NCI-H187 (cell line): ENCODE measurements at regions not wholly inside any gene's neighbourhood (a gene's known extent, or its start where the extent isn't known, plus 50 kb on each side); places are given as distances from the start of the nearest gene placed in this dataset.
"Not testable (repeated sequence)": the region's sequence is repeated elsewhere in the genome, so short reads cannot be mapped to it uniquely, and the experiment has no call there.

ENCODE experiments used
- DNase-seq, 2 experiments: peaks; one replicate each; lab custom pipeline; 2025; lab: John Stamatoyannopoulos, UW

DNA sequence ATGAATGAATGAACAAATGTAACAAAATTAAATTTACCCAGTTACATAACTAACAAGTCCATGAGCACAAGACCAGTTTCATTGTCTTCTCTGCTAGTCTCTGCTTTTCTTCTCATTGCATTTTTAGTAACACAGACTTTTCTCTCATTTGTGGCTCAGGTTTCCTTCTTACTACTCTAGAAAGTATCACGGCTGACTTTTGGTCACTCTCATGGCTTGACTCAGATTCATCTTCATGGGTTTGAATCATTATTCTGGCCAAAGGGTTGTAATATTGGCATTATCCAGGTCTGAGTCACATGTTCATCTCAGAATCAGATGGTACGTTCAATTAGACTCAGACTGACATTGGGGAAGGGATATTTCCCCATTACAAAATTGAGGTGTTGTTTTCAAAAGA is 121.5 kb upstream of the SATB1 start:
- DNase-seq = no peak

GRCh38 chr3:18544146-18544545 is 119.0 kb upstream of the SATB1 start:
- DNase-seq = no peak

DNA sequence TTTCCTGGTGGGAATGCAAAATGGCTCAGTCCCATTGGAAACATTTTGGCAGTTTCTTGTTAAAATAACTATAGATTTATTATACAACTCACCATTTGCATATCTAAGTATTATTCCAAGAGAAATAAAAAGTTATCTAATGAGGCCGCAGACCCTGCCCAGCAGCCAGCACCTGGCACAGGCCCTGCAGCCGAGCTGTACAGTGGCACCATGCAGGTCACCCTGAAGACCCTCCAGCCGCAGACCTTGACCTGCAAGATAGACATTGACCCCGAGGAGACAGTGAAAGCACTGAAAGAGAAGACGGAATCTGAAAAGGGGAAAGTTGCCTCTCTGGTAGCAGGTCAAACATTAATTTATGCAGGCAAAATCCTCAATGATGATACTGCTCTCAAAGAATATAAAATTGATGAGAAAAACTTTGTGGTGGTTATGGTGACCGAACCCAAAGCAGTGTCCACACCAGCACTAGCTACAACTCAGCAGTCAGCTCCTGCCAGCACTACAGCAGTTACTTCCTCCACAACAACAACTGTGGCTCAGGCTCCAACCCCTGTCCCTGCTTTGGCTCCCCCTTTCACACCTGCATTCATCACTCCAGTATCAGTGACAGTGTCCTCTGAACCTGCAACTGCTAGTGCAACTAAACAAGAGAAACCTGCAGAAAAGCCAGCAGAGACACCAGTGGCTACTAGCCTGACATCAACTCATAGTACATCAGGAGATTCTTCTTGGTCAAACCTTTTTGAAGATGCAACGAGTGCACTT is 113.5 kb upstream of the SATB1 start:
- DNase-seq = no peak

GRCh38 chr3:18533039-18533438 is 107.9 kb upstream of the SATB1 start:
- DNase-seq = no peak

GRCh38 chr3:18531662-18532061 is 106.5 kb upstream of the SATB1 start:
- DNase-seq = no peak

- no peak for DNase-seq
Measured at GRCh38 chr3:18529631-18530030, 104.5 kb upstream of the SATB1 start.

GRCh38 chr3:18527691-18528090 is 102.6 kb upstream of the SATB1 start:
- DNase-seq = no peak

GRCh38 chr3:18526667-18527066 is 101.5 kb upstream of the SATB1 start:
- no peak for DNase-seq

- DNase-seq = not testable (repeated sequence)
Measured at GRCh38 chr3:18516170-18516569, 91.0 kb upstream of the SATB1 start.

- no peak for DNase-seq
Measured at GRCh38 chr3:18513091-18513490, 88.0 kb upstream of the SATB1 start.

- no peak for DNase-seq
Measured at GRCh38 chr3:18512007-18512406, 86.9 kb upstream of the SATB1 start.

DNA sequence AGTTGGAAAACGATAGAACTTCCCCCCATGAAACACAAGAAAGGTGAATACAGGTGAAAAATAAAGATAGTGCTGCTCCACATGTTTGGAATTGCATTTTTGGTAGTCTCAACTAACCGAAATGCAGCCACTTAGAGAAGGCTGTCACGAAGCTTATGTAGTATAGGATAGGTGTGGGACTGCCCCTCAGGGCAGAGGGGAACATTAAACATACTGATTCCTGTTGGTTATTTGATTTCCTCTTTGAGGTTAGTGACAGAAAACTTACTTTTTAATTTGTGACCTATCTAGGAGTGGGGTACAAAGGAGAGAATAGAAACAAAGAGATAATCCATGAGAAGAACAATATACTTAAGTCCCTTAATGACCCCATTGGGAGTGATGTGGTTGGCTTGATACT is 85.8 kb upstream of the SATB1 start:
- no peak for DNase-seq

GRCh38 chr3:18507333-18507732 is 82.2 kb upstream of the SATB1 start:
- no peak for DNase-seq

- DNase-seq = no peak
Measured at GRCh38 chr3:18505056-18505455, 79.9 kb upstream of the SATB1 start.

GRCh38 chr3:18501679-18502343 is 76.7 kb upstream of the SATB1 start:
- DNase-seq = no peak

GRCh38 chr3:18500322-18500721 is 75.2 kb upstream of the SATB1 start:
- DNase-seq = no peak

GRCh38 chr3:18499301-18499700 is 74.2 kb upstream of the SATB1 start:
- DNase-seq = no peak

GRCh38 chr3:18494251-18494650 is 69.1 kb upstream of the SATB1 start:
- DNase-seq = no peak

GRCh38 chr3:18489939-18490338 is 64.8 kb upstream of the SATB1 start:
- DNase-seq = no peak

- no peak for DNase-seq
Measured at GRCh38 chr3:18483226-18483625, 58.1 kb upstream of the SATB1 start.

DNA sequence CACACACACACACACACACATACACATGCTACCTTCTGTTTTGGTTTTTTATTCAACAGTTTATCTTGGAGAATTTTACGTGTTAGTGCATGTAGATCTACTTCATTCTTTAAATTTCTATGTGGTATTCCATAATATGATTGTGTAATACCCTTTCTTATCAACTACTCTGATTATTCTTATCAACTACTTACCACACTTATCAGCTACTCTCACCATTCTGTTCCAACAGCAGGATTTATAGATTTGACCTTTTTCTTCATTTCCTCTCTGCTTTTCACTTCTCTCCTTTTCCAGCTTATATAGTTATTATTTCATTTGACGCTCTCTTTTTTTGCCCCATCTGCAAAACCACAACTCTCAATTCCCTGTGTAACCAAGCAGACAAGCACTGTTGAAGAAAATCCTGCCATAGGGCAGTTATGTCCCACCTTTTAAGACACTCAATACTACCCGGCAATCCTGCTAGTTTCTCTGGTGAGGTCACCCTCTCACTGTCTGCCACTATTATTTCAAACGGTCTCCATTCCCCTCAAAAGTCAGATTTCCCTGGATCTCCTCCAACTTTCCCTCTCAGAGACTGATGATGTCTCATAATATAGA is 56.9 kb upstream of the SATB1 start:
- DNase-seq = no peak

GRCh38 chr3:18477620-18478019 is 52.5 kb upstream of the SATB1 start:
- no peak for DNase-seq
